Choroid plexus epithelial cell (primary cell): ENCODE measurements at regions not wholly inside any gene's neighbourhood (a gene's known extent, or its start where the extent isn't known, plus 50 kb on each side); places are given as distances from the start of the nearest gene placed in this dataset.
"Not testable (repeated sequence)": the region's sequence is repeated elsewhere in the genome, so short reads cannot be mapped to it uniquely, and the experiment has no call there.

Experiments
- DNase-seq: peaks from one replicate; pipeline ENCODE4 v3.0.0-alpha.2; 2010; ENCODE audit warnings: low read depth
- H3K4me3 ChIP-seq: 2 replicates; pipeline ENCODE4 v1.5.1; 2011; ENCODE audit warnings: low read depth, mild to moderate bottlenecking, control low read depth, low read length, moderate library complexity
- CTCF ChIP-seq: conservative IDR thresholded peaks from 2 replicates; pipeline ENCODE4 v1.5.1; 2011; ENCODE audit warnings: low read depth, mild to moderate bottlenecking, control low read depth, inconsistent platforms, low read length, moderate library complexity

- DNase-seq, result peak; percentile 44
- no peak overlapping the region for H3K4me3 ChIP-seq
- TF ChIP-seq CTCF, result no peak
Measured at GRCh38 chrX:111041018-111041462, 55.0 kb upstream of the PAK3 start.

GRCh38 chrX:111040377-111041017, 55.5 kb upstream of the PAK3 start:
- DNase-seq, result peak; percentile 4
- no peak overlapping the region for H3K4me3 ChIP-seq
- no peak for TF ChIP-seq CTCF

GRCh38 chrX:111039606-111040005, 56.4 kb upstream of the PAK3 start:
- no peak overlapping the region for H3K4me3 ChIP-seq
- TF ChIP-seq CTCF, result no peak
- DNase-seq, result no peak

GRCh38 chrX:111035991-111036390, 60.0 kb upstream of the PAK3 start:
- no peak overlapping the region for H3K4me3 ChIP-seq
- TF ChIP-seq CTCF, result no peak
- no peak for DNase-seq

GRCh38 chrX:111035256-111035655, 60.7 kb upstream of the PAK3 start:
- no peak for DNase-seq
- TF ChIP-seq CTCF, result no peak
- no peak overlapping the region for H3K4me3 ChIP-seq

- not testable (repeated sequence) for H3K4me3 ChIP-seq, DNase-seq
Measured at GRCh38 chrX:111022998-111023397, 73.0 kb upstream of the PAK3 start.

- TF ChIP-seq CTCF, result no peak
- no peak for DNase-seq
- H3K4me3 ChIP-seq, result no peak overlapping the region
Measured at GRCh38 chrX:111020283-111020682, 75.7 kb upstream of the PAK3 start.
